DND-41 (cell line): ENCODE measurements at regions not wholly inside any gene's neighbourhood (a gene's known extent, or its start where the extent isn't known, plus 50 kb on each side); places are given as distances from the start of the nearest gene placed in this dataset.

Experiments used
- EZH2 ChIP-seq: IDR thresholded peaks from 3 replicates; pipeline ENCODE4 v1.6.1; 2012; ENCODE audit warnings: borderline replicate concordance, low read depth, mild to moderate bottlenecking, moderate library complexity, low read length, inconsistent platforms; ENCODE audit not compliant: severe bottlenecking
- TF ChIP-seq, protein P1 (sequence below): IDR thresholded peaks from 2 replicates; pipeline ENCODE4 v1.5.1; 2012; ENCODE audit warnings: borderline replicate concordance, low read length, moderate library complexity, mild to moderate bottlenecking; ENCODE audit not compliant: poor library complexity, severe bottlenecking; ENCODE audit errors: extremely low read depth

DNA sequence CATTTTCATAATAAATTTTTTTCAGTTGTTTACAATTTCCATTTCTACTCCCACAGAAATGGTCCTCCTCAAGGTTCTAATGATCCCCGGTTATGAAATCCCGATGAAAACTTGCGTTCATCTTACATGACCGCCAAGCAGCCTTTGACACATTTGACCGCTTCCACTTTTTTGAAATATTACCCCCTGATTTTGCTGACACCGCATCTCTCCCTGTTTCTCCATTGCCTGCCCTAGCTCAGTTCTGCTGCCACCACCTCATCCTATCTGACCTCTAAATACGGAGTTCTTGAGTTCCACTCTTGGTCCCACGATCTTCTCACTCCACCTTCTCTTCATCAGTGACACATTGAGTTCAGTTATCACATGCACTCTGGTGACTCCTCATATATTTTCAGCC is 74.1 kb downstream of the SLC35B3 start:
- TF ChIP-seq, protein P1, sequence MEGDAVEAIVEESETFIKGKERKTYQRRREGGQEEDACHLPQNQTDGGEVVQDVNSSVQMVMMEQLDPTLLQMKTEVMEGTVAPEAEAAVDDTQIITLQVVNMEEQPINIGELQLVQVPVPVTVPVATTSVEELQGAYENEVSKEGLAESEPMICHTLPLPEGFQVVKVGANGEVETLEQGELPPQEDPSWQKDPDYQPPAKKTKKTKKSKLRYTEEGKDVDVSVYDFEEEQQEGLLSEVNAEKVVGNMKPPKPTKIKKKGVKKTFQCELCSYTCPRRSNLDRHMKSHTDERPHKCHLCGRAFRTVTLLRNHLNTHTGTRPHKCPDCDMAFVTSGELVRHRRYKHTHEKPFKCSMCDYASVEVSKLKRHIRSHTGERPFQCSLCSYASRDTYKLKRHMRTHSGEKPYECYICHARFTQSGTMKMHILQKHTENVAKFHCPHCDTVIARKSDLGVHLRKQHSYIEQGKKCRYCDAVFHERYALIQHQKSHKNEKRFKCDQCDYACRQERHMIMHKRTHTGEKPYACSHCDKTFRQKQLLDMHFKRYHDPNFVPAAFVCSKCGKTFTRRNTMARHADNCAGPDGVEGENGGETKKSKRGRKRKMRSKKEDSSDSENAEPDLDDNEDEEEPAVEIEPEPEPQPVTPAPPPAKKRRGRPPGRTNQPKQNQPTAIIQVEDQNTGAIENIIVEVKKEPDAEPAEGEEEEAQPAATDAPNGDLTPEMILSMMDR = no peak
- no peak for TF ChIP-seq EZH2
